Smooth muscle cell (in vitro differentiated cells): ENCODE measurements at regions not wholly inside any gene's neighbourhood (a gene's known extent, or its start where the extent isn't known, plus 50 kb on each side); places are given as distances from the start of the nearest gene placed in this dataset.

ENCODE experiments used
- DNase-seq: peaks from one replicate; lab custom pipeline; 2025; ENCODE audit not compliant: unreplicated experiment; lab: John Stamatoyannopoulos, UW
- H2AFZ ChIP-seq: fragments of 200-600 bp; sonication (generic); 2 replicates; pipeline ENCODE4 v1.6.0; 2016; ENCODE audit warnings: antibody characterized with exemption, low read depth, mild to moderate bottlenecking
- H3F3A ChIP-seq: fragments of 200-600 bp; sonication (generic); 2 replicates; pipeline ENCODE4 v1.6.0; 2017; ENCODE audit warnings: antibody characterized with exemption, low read depth
- H3K27ac ChIP-seq: fragments of 200-600 bp; sonication (generic); 2 replicates; pipeline ENCODE4 v1.5.1; 2016; ENCODE audit warnings: low read depth, mild to moderate bottlenecking
- H3K27me3 ChIP-seq: fragments of 200-600 bp; sonication (generic); 2 replicates; pipeline ENCODE4 v1.6.1; 2016; ENCODE audit warnings: low read depth, mild to moderate bottlenecking
- H3K36me3 ChIP-seq: fragments of 200-600 bp; sonication (generic); 2 replicates; pipeline ENCODE4 v1.5.1; 2016; ENCODE audit warnings: low read depth
- H3K4me1 ChIP-seq: fragments of 200-600 bp; sonication (generic); 2 replicates; pipeline ENCODE4 v1.5.1; 2016; ENCODE audit warnings: low read depth
- H3K4me2 ChIP-seq: fragments of 200-600 bp; sonication (generic); 2 replicates; pipeline ENCODE4 v1.6.0; 2016; ENCODE audit warnings: mild to moderate bottlenecking
- H3K4me3 ChIP-seq: fragments of 200-600 bp; sonication (generic); 2 replicates; pipeline ENCODE4 v1.5.1; 2016; ENCODE audit warnings: mild to moderate bottlenecking
- H3K79me2 ChIP-seq: fragments of 200-600 bp; sonication (generic); 2 replicates; pipeline ENCODE4 v1.6.0; 2016; ENCODE audit warnings: low read depth, mild to moderate bottlenecking
- H3K9ac ChIP-seq: fragments of 200-600 bp; sonication (generic); 2 replicates; pipeline ENCODE4 v1.6.0; 2016; ENCODE audit warnings: low read depth
- H3K9me3 ChIP-seq: fragments of 200-600 bp; sonication (generic); replicated peaks from 2 replicates; pipeline ENCODE4 v1.5.1; 2016; ENCODE audit warnings: low read depth
- H4K20me1 ChIP-seq: fragments of 200-600 bp; sonication (generic); 2 replicates; pipeline ENCODE4 v1.6.0; 2016; ENCODE audit warnings: low read depth
- CTCF ChIP-seq: fragments of 200-600 bp; sonication (generic); IDR thresholded peaks from 2 replicates; pipeline ENCODE4 v1.5.1; 2017; ENCODE audit warnings: borderline replicate concordance, mild to moderate bottlenecking, antibody characterized with exemption; ENCODE audit not compliant: insufficient read depth, poor library complexity, severe bottlenecking
- WGBS: methylation state at CpG from one replicate; pipeline ENCODE4 v1.1.7; 2016; ENCODE audit warnings: low lambda C conversion rate; 5-methylcytosine and 5-hydroxymethylcytosine counted together

- WGBS = 86% methylated on average over 7 of the region's 7 CpGs
- no peak for TF ChIP-seq CTCF
These were observed 156.4 kb downstream of the AQP4 start for GRCh38 chr18:26708806-26709716.

GRCh38 chr18:26706911-26707351 lies 158.6 kb downstream of the AQP4 start:
- H3K4me3 ChIP-seq = no peak overlapping the region
- no peaks in the 10 kb centered on the region for H3K36me3 ChIP-seq
- peaks cover 29% of the 10 kb centered on the region for H3K27me3 ChIP-seq
- no peak overlapping the region for H3K9ac ChIP-seq
- H3K27ac ChIP-seq = no peak overlapping the region
- H3K4me2 ChIP-seq = no peak overlapping the region
- H3F3A ChIP-seq = no peaks in the 10 kb centered on the region
- WGBS = 83% methylated on average over 10 of the region's 10 CpGs
- TF ChIP-seq CTCF = no peak
- no peaks in the 10 kb centered on the region for H3K79me2 ChIP-seq
- no peak overlapping the region for H2AFZ ChIP-seq
- no peaks in the 10 kb centered on the region for H3K9me3 ChIP-seq
- H4K20me1 ChIP-seq = no peaks in the 10 kb centered on the region
- H3K4me1 ChIP-seq = peaks cover 17% of the 10 kb centered on the region
- no peak for DNase-seq

More at GRCh38 chr18:26708806-26709716, 156.4 kb downstream of the AQP4 start:
- no peaks in the 10 kb centered on the region for H4K20me1 ChIP-seq
- H2AFZ ChIP-seq = no peak overlapping the region
- no peak overlapping the region for H3K27ac ChIP-seq
- no peak overlapping the region for H3K9ac ChIP-seq
- H3K36me3 ChIP-seq = no peaks in the 10 kb centered on the region
- no peak overlapping the region for H3K4me2 ChIP-seq
- no peaks in the 10 kb centered on the region for H3K79me2 ChIP-seq
- no peaks in the 10 kb centered on the region for H3F3A ChIP-seq
- H3K4me3 ChIP-seq = no peak overlapping the region
- no peak for DNase-seq
- peaks cover 29% of the 10 kb centered on the region for H3K27me3 ChIP-seq
- H3K9me3 ChIP-seq = no peaks in the 10 kb centered on the region
- H3K4me1 ChIP-seq = peaks cover 17% of the 10 kb centered on the region

- H3K36me3 ChIP-seq = no peaks in the 10 kb centered on the region
- no peak for TF ChIP-seq CTCF
These were observed 157.4 kb upstream of the KCTD1 start for GRCh38 chr18:26705757-26706156.

More at GRCh38 chr18:26705757-26706156, 157.4 kb upstream of the KCTD1 start:
- Histone ChIP-seq H3K9ac (no peak overlapping the region), H3K79me2 (no peaks in the 10 kb centered on the region), H3K4me2 (no peak overlapping the region), H2AFZ (no peak overlapping the region), H4K20me1 (no peaks in the 10 kb centered on the region), H3K27ac (no peak overlapping the region), H3K27me3 (peaks cover 29% of the 10 kb centered on the region), H3K4me3 (no peak overlapping the region), H3K4me1 (peaks cover 15% of the 10 kb centered on the region), H3K9me3 (no peaks in the 10 kb centered on the region), H3F3A (no peaks in the 10 kb centered on the region)
- DNase-seq = no peak
